ENCODE measurements at regions not wholly inside any gene's neighbourhood (a gene's known extent, or its start where the extent isn't known, plus 50 kb on each side); places are given as distances from the start of the nearest gene placed in this dataset.

GRCh38 chr3:157931517-157931916, 174.7 kb downstream of the SHOX2 start:
- TF ChIP-seq CEBPB (IDR thresholded peaks at IDR 0.05) (no peak), YY1 (IDR thresholded peaks at IDR 0.05; ENCODE audit: low read depth) (no peak), FOXM1 (IDR thresholded peaks at IDR 0.05; ENCODE audit: borderline replicate concordance, low read depth) (no peak), MAX (IDR thresholded peaks at IDR 0.05) (no peak), TCF12 (IDR thresholded peaks at IDR 0.05; ENCODE audit: low read depth) (no peak), CREB1 (IDR thresholded peaks at IDR 0.05; ENCODE audit: low read depth) (no peak), TEAD4 (IDR thresholded peaks at IDR 0.05) (no peak)

DNA sequence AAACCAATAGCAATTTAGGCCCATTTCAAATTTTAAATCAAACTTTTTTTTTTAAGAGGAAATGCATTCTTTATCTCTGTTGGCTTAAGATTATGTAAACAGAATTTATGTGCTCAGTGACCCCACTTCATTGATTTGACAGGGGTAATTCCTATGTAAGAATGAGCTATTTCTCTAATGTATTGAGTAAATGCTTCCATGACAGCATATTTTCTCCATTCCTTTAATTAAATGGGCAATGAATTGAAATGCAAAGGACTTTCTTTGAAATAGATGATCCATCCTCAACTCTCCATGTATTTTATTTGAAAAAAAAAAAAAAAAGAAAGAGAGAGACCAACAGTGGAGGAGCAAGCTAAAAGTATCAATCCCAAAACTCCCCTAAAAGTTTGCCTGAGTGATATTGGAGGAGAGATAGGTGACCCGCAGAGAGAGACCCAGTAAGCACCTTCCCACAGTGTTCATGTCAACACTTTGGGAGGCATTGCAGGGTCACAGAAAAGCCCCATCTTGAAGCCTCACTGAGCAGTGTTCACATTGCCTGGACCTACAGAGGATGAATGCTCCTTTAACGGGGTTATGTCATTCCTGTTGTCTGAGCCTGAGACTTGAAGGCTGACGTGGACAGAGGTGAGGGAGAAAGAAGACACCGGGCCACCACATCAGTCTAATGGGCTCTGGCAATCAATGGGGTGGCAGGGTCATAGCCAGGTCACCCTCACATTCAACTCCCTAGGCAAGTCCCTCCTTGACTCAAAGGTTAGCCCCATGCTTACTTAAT, 176.0 kb downstream of the SHOX2 start:
- TF ChIP-seq FOXM1 (IDR thresholded peaks at IDR 0.05; ENCODE audit: borderline replicate concordance, low read depth) = no peak
- TF ChIP-seq CREB1 (IDR thresholded peaks at IDR 0.05; ENCODE audit: low read depth) = no peak
- TF ChIP-seq, protein P1, sequence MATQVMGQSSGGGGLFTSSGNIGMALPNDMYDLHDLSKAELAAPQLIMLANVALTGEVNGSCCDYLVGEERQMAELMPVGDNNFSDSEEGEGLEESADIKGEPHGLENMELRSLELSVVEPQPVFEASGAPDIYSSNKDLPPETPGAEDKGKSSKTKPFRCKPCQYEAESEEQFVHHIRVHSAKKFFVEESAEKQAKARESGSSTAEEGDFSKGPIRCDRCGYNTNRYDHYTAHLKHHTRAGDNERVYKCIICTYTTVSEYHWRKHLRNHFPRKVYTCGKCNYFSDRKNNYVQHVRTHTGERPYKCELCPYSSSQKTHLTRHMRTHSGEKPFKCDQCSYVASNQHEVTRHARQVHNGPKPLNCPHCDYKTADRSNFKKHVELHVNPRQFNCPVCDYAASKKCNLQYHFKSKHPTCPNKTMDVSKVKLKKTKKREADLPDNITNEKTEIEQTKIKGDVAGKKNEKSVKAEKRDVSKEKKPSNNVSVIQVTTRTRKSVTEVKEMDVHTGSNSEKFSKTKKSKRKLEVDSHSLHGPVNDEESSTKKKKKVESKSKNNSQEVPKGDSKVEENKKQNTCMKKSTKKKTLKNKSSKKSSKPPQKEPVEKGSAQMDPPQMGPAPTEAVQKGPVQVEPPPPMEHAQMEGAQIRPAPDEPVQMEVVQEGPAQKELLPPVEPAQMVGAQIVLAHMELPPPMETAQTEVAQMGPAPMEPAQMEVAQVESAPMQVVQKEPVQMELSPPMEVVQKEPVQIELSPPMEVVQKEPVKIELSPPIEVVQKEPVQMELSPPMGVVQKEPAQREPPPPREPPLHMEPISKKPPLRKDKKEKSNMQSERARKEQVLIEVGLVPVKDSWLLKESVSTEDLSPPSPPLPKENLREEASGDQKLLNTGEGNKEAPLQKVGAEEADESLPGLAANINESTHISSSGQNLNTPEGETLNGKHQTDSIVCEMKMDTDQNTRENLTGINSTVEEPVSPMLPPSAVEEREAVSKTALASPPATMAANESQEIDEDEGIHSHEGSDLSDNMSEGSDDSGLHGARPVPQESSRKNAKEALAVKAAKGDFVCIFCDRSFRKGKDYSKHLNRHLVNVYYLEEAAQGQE (IDR thresholded peaks at IDR 0.05; ENCODE audit: low read depth) = no peak
- no peak for TF ChIP-seq TEAD4 (IDR thresholded peaks at IDR 0.05)
- no peak for TF ChIP-seq ZBTB7A (IDR thresholded peaks at IDR 0.05; ENCODE audit: low read depth)
- no peak for TF ChIP-seq RAD21 (IDR thresholded peaks at IDR 0.05; ENCODE audit: low read depth)
- TF ChIP-seq MAX (IDR thresholded peaks at IDR 0.05) = no peak
- no peak for TF ChIP-seq YY1 (IDR thresholded peaks at IDR 0.05; ENCODE audit: low read depth)
- TF ChIP-seq CEBPB (IDR thresholded peaks at IDR 0.05) = no peak
- no peak for TF ChIP-seq TCF12 (IDR thresholded peaks at IDR 0.05; ENCODE audit: low read depth)
- TF ChIP-seq EP300 (IDR thresholded peaks at IDR 0.05; ENCODE audit: borderline replicate concordance) = no peak
- no peak for TF ChIP-seq USF1 (IDR thresholded peaks at IDR 0.05)

DNA sequence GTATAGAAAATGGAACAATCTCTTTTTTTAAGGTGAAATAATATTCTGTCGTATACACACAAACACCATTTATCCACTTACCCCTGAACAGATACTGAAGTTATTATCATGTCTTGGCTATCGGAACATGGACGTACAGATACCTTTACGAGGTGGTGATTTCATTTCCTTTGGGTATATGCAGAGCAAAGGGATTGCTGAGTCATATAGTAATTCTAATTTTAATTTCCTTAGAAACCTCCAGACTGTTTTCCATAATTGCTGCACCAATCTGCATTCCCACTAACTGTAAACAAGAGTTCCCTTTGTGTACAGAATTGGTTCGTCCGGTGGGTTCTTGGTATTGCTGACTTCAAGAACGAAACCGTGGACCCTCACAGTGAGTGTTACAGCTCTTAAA, 179.4 kb downstream of the SHOX2 start:
- TF ChIP-seq ZBTB7A (IDR thresholded peaks at IDR 0.05; ENCODE audit: low read depth) = no peak
- TF ChIP-seq USF1 (IDR thresholded peaks at IDR 0.05) = no peak
- TF ChIP-seq TAF1 (IDR thresholded peaks at IDR 0.05; ENCODE audit: low read depth) = no peak
- TF ChIP-seq RAD21 (IDR thresholded peaks at IDR 0.05; ENCODE audit: low read depth) = no peak
- TF ChIP-seq, protein P1 (IDR thresholded peaks at IDR 0.05; ENCODE audit: low read depth) = no peak
- no peak for TF ChIP-seq TEAD4 (IDR thresholded peaks at IDR 0.05)
- TF ChIP-seq EP300 (IDR thresholded peaks at IDR 0.05; ENCODE audit: borderline replicate concordance) = no peak
- no peak for TF ChIP-seq CEBPB (IDR thresholded peaks at IDR 0.05)
- TF ChIP-seq TCF12 (IDR thresholded peaks at IDR 0.05; ENCODE audit: low read depth) = no peak
- no peak for TF ChIP-seq MAX (IDR thresholded peaks at IDR 0.05)
- no peak for TF ChIP-seq EGR1 (IDR thresholded peaks at IDR 0.05)
- no peak for TF ChIP-seq FOXM1 (IDR thresholded peaks at IDR 0.05; ENCODE audit: borderline replicate concordance, low read depth)
- TF ChIP-seq YY1 (IDR thresholded peaks at IDR 0.05; ENCODE audit: low read depth) = no peak
- no peak for TF ChIP-seq NFIC (IDR thresholded peaks at IDR 0.05)
- no peak for TF ChIP-seq CREB1 (IDR thresholded peaks at IDR 0.05; ENCODE audit: low read depth)

- TF ChIP-seq ZBTB7A (IDR thresholded peaks at IDR 0.05; ENCODE audit: low read depth) (no peak), TAF1 (IDR thresholded peaks at IDR 0.05; ENCODE audit: low read depth) (no peak), CREB1 (IDR thresholded peaks at IDR 0.05; ENCODE audit: low read depth) (no peak), TCF12 (IDR thresholded peaks at IDR 0.05; ENCODE audit: low read depth) (no peak)
Measured at GRCh38 chr3:157922614-157923013, 183.6 kb downstream of the SHOX2 start.

DNA sequence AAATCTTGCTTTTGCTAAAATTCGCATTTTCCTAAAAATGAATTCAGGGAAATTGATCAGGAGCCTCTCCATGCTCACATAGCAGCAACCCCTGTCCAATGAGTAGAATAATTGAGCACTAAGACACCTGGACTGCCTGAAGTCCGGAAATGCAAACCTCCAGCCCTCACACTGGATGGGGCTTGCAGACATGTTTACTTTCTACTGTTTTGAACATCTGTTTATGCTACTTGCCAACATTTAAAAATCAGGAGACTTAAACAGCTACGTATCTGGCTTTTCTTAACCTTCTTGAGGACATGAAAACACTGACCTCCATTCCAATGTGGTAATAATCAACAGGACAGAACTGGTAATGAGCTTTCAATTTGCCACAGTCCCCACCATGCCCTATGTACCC, 184.4 kb downstream of the SHOX2 start:
- TF ChIP-seq EP300 (IDR thresholded peaks at IDR 0.05; ENCODE audit: borderline replicate concordance) (no peak), RAD21 (IDR thresholded peaks at IDR 0.05; ENCODE audit: low read depth) (no peak)
